Astrocyte of the cerebellum (primary cell): ENCODE measurements at regions not wholly inside any gene's neighbourhood (a gene's known extent, or its start where the extent isn't known, plus 50 kb on each side); places are given as distances from the start of the nearest gene placed in this dataset.

Source experiments
- DNase-seq: peaks from one replicate; pipeline ENCODE4 v3.0.0-alpha.2; 2011; ENCODE audit warnings: low read depth
- H3K4me3 ChIP-seq: 2 replicates; pipeline ENCODE4 v1.5.1; 2011; ENCODE audit warnings: mild to moderate bottlenecking, low read depth, low read length, moderate library complexity
- in situ Hi-C: cut with HindIII; loops from 2 replicates; pipeline ENCODE4 v1.10.0; 2017; ENCODE audit warnings: low sequenced_read_pairs
- TF ChIP-seq, protein P1 (sequence below): IDR thresholded peaks from 2 replicates; pipeline ENCODE4 v1.5.1; 2012; ENCODE audit warnings: low read length, low read depth, moderate library complexity, mild to moderate bottlenecking; ENCODE audit errors: missing control alignments

DNA sequence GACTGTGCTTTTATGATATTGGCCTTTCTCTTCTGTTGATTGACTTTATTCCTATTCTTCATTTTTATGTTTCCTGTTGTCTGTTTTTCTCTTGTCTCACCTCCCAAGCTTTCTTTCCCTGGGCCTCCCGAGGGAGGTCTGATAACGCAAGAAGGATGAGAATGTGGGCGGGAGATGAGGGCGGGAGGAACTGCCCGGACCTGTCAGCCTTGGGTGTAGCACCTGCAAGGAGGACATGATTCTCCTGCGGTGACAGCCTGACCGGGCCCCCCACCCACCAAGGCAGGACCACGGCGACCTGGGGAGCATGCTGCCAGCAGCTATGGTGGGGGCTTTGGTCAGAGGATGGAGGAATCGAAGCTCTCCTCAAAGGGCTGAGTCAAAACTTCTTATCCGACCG lies 86.9 kb downstream of the PLEKHG1 start:
- H3K4me3 ChIP-seq: no peak overlapping the region
- TF ChIP-seq, protein P1, sequence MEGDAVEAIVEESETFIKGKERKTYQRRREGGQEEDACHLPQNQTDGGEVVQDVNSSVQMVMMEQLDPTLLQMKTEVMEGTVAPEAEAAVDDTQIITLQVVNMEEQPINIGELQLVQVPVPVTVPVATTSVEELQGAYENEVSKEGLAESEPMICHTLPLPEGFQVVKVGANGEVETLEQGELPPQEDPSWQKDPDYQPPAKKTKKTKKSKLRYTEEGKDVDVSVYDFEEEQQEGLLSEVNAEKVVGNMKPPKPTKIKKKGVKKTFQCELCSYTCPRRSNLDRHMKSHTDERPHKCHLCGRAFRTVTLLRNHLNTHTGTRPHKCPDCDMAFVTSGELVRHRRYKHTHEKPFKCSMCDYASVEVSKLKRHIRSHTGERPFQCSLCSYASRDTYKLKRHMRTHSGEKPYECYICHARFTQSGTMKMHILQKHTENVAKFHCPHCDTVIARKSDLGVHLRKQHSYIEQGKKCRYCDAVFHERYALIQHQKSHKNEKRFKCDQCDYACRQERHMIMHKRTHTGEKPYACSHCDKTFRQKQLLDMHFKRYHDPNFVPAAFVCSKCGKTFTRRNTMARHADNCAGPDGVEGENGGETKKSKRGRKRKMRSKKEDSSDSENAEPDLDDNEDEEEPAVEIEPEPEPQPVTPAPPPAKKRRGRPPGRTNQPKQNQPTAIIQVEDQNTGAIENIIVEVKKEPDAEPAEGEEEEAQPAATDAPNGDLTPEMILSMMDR: no peak
- in situ Hi-C loops: no loop called here
- DNase-seq: no peak

DNA sequence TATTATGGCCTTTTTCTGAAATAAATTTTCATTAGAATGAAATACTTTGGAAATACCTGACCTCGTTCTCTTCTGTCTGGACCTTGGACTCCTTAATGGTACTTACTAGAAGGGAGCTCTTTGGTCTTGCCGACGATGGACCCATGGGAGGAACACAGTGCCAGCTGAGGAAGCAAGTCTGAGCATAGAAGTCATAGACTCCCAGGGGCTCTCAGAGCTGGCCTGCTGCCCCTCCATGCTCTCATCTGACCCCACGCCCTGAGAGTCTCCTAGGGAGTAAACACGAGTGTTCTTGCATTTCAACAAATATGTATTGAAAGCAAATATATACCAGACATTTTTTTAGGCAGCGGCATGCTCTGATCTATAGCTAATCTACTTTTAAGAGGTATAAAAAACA lies 87.8 kb downstream of the PLEKHG1 start:
- no peak overlapping the region for H3K4me3 ChIP-seq
- TF ChIP-seq, protein P1: no peak
- in situ Hi-C loops: no loop called here

DNA sequence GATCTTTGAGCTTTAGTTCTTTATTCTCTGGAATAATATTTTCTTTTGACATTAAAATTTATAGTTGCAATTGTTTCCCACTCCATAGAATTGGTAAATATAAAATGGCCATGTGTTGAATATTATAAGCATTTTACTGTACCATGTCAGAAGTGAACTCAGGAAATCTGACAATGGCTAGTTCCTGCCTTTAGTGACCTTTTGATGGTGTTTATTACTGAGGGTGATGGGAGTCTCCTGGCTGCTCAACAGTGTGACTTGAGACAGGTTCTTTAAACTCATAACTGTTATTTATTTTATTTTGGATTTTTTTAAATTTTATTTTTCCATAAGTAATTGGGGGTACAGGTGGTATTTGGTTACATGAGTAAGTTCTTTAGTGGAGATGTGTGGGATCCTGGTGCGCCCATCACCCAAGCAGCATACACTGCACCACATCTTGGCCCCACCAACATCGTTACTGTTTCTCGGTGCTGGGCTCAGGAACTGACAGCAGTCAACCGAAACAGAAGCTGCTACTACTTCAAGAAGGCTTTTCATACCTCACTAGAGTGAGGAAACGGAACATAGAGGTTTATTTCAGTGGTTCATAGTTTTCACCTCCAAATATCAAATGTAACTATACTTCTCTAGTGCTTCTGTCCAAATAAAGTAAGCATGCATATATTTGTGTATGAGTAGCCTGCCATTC lies 90.4 kb downstream of the PLEKHG1 start:
- TF ChIP-seq, protein P1: no peak
- H3K4me3 ChIP-seq: no peak overlapping the region
- no peak for DNase-seq
- in situ Hi-C loops: no loop called here

More for the DNA sequence above, 87.8 kb downstream of the PLEKHG1 start:
- DNase-seq: no peak

DNA sequence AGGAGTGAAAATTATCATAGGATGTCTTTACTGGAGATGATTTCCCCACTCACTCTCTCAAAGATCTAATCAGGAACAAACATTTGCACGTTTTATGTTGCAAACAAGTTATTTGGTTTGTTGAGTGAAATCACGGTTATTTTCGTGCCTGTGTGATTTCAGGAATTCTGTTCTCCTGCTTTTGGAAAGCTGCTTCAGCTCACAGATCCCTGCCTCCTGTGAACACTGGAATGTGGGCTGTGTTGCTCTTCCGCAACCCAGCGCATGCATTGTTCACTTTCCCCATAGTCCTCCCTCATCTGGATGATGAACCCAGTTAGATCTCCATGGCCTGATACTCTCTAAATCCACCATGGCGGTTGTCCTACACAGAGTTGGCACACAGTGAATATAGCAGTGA lies 91.0 kb downstream of the PLEKHG1 start:
- TF ChIP-seq, protein P1: no peak
- H3K4me3 ChIP-seq: no peak overlapping the region
- DNase-seq: no peak
- in situ Hi-C loops: no loop called here

DNA sequence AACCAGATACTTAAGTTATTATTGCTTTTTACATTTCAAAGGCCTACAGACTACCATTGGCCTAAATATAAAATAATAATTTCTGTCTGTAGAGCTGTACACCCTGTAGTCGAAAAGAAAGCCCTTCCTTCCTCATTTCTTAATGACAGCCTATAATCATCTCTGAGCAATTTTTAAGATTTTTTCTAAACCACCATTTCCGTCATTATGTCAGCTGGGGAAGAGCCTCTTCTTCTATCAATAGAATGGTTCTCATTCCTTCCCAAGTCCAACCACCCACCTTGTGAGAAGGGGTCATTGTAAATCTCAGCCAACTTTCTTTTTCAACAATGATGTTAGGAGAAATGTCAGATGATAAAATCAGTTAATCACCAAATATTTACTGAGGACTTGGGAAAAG lies 91.8 kb downstream of the PLEKHG1 start:
- TF ChIP-seq, protein P1: no peak
- no peak for DNase-seq
- H3K4me3 ChIP-seq: no peak overlapping the region
- in situ Hi-C loops: no loop called here

DNA sequence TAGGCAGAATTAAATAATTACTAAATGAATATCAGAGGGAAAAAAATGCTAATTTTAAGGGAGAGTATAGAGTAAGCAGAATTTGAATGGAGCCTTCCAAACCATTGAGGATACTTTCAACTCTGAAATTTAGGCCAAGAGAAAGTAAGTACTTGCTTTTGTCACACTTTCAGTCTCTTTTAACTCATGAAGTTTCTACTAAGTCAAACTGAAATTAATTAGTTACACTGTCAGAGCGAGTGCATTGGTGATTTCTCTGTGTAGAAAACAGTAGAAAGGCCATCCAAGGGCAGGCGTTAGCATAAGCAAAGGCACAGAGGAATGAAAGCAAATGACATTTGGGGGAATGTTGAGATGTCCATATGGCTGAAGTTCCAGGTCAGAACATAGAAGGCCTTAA lies 92.9 kb downstream of the PLEKHG1 start:
- TF ChIP-seq, protein P1: no peak
- DNase-seq: no peak
- no peak overlapping the region for H3K4me3 ChIP-seq
- in situ Hi-C loops: no loop called here
